ENCODE measurements at regions not wholly inside any gene's neighbourhood (a gene's known extent, or its start where the extent isn't known, plus 50 kb on each side); places are given as distances from the start of the nearest gene placed in this dataset.
"Not testable (repeated sequence)": the region's sequence is repeated elsewhere in the genome, so short reads cannot be mapped to it uniquely, and the experiment has no call there.

DNA sequence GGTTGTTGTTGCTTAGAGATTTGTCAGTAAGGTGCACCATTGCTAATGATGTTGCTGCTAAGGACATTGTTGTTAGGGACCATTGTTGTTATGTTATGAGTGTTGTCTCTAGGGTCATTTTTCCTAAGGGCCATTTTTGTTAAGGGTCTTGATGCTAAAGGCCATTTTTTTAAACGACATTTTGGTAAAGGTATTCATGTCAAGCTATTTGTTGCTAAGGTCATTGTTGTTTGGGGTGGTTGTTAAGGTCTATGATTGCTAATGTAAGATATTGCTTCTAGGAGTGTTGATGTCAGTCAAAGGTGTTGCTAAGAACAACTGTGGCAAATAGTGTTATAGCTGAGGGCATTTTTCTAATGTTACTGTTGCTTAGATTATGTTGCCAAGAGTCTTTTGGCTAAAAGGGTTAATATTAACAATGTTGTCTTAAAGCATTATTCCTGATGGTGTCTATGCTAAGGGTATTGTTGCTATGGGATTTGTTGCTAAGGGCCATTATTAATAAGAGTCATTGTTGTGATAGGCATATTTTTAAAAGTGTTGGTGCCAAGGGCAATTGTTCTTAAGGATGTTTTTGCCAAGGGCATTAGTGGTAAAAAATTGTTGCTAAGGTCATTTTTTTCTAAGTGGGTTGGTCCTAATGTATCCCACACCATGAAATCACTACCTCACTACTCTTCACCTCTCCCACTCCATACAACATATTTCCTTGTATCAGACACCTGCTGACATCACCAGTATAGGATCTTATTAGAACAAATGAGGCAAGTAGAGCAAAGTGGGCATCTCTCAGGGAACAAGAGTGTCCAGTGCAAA, 56.2 kb downstream of the SPATA31A6 start:
- not testable (repeated sequence) for H3K4me1 ChIP-seq (ENCODE audit: control insufficient read depth in 1 of 2, insufficient read depth in 2 of 2, low read length in 2 of 2); H3K79me2 ChIP-seq (ENCODE audit: control insufficient read depth, insufficient read depth, low read length, poor library complexity); H4K8ac ChIP-seq (ENCODE audit: low read depth, low read length); H3K36me3 ChIP-seq (ENCODE audit: control insufficient read depth in 1 of 2, insufficient read depth in 2 of 2, low read length in 2 of 2); H4K12ac ChIP-seq (ENCODE audit: low read depth, low read length); H3K27ac ChIP-seq (ENCODE audit: low read depth, low read length); H3K14ac ChIP-seq (ENCODE audit: low read length); H2BK120ac ChIP-seq (ENCODE audit: insufficient read depth, low read length, poor library complexity); H3K18ac ChIP-seq (ENCODE audit: low read length); H3K27me3 ChIP-seq (ENCODE audit: insufficient read depth, low read length); H3K23ac ChIP-seq (ENCODE audit: low read length); H3K4me2 ChIP-seq (ENCODE audit: low read length); H3K4ac ChIP-seq (ENCODE audit: low read depth, low read length); H3K4me3 ChIP-seq (ENCODE audit: low read depth, low read length); H2AK5ac ChIP-seq (ENCODE audit: low read length); H3K9me3 ChIP-seq (ENCODE audit: insufficient read depth, low read depth, low read length); H4K91ac ChIP-seq (ENCODE audit: low read depth, low read length); H2BK12ac ChIP-seq (ENCODE audit: low read length); H2AFZ ChIP-seq (ENCODE audit: insufficient read depth, low read length, poor library complexity); H2BK5ac ChIP-seq (ENCODE audit: low read depth, low read length, poor library complexity); H3K79me1 ChIP-seq (ENCODE audit: low read length); H3K9ac ChIP-seq (ENCODE audit: low read length)
- WGBS (ENCODE audit: extremely low coverage, insufficient coverage, insufficient read length) = no CpG with 5 or more reads among the region's 1 CpG
- DNase-seq = peak; percentile 21 to 89

DNA sequence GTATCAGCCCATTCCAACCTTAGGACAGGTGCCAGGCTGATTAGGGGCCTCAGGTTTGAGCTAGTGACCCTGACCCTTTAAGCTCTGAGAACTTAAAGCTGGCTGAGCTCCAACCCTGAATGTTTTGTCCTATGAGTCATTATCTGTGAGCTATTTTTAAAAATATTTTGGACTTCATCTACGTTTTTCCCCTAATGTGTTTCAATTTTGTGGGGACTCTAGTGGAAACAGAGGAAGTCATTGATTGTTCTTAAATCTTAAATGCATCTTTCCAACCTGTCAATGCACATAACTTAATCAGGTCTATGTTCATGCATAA, 56.8 kb downstream of the SPATA31A6 start:
- H3K18ac ChIP-seq (ENCODE audit: low read length); H3K9me3 ChIP-seq (ENCODE audit: insufficient read depth, low read depth, low read length); H3K14ac ChIP-seq (ENCODE audit: low read length); H4K12ac ChIP-seq (ENCODE audit: low read depth, low read length); H3K36me3 ChIP-seq (ENCODE audit: control insufficient read depth in 1 of 2, insufficient read depth in 2 of 2, low read length in 2 of 2); H3K4me1 ChIP-seq (ENCODE audit: control insufficient read depth in 1 of 2, insufficient read depth in 2 of 2, low read length in 2 of 2); H3K4me3 ChIP-seq (ENCODE audit: low read depth, low read length); H3K4me2 ChIP-seq (ENCODE audit: low read length); H3K79me2 ChIP-seq (ENCODE audit: control insufficient read depth, insufficient read depth, low read length, poor library complexity); H3K79me1 ChIP-seq (ENCODE audit: low read length); H4K91ac ChIP-seq (ENCODE audit: low read depth, low read length); H2AK5ac ChIP-seq (ENCODE audit: low read length); H3K23ac ChIP-seq (ENCODE audit: low read length); H2AFZ ChIP-seq (ENCODE audit: insufficient read depth, low read length, poor library complexity); H2BK120ac ChIP-seq (ENCODE audit: insufficient read depth, low read length, poor library complexity); H3K27ac ChIP-seq (ENCODE audit: low read depth, low read length); H2BK12ac ChIP-seq (ENCODE audit: low read length); H3K4ac ChIP-seq (ENCODE audit: low read depth, low read length); H3K27me3 ChIP-seq (ENCODE audit: insufficient read depth, low read length); H4K8ac ChIP-seq (ENCODE audit: low read depth, low read length); H3K9ac ChIP-seq (ENCODE audit: low read length); H2BK5ac ChIP-seq (ENCODE audit: low read depth, low read length, poor library complexity): not testable (repeated sequence)
- DNase-seq = peak; percentile 7 to 68
- no CpG with 5 or more reads among the region's 1 CpG for WGBS (ENCODE audit: extremely low coverage, insufficient coverage, insufficient read length)

DNA sequence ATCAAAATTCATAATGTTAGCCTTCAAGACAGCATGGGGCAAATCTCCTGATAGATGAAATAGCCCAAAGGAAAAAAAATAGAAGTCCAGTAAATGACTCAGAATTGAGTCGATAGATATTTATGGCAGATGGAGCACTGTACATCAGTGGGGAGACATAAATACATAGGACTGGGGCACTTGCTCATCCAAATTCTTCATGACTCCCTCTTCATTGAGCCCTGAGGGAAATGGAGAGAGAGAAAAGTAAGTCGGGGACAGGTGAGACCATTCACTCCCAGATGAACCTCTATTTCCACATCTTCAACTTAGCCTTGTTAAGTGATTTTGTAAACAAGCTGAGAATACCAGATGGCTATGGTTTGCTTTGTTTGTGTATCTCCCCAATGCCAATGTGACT, 59.8 kb downstream of the SPATA31A6 start:
- not testable (repeated sequence) for H2BK5ac ChIP-seq (ENCODE audit: low read depth, low read length, poor library complexity); H4K12ac ChIP-seq (ENCODE audit: low read depth, low read length); H3K79me1 ChIP-seq (ENCODE audit: low read length); H3K4me2 ChIP-seq (ENCODE audit: low read length); H2AFZ ChIP-seq (ENCODE audit: insufficient read depth, low read length, poor library complexity); H2AK5ac ChIP-seq (ENCODE audit: low read length); H3K4me3 ChIP-seq (ENCODE audit: low read depth, low read length); H4K8ac ChIP-seq (ENCODE audit: low read depth, low read length); H4K91ac ChIP-seq (ENCODE audit: low read depth, low read length); H3K9ac ChIP-seq (ENCODE audit: low read length); H3K18ac ChIP-seq (ENCODE audit: low read length); H2BK12ac ChIP-seq (ENCODE audit: low read length); DNase-seq; H3K27ac ChIP-seq (ENCODE audit: low read depth, low read length); H3K14ac ChIP-seq (ENCODE audit: low read length); H3K4me1 ChIP-seq (ENCODE audit: control insufficient read depth in 1 of 2, insufficient read depth in 2 of 2, low read length in 2 of 2); H3K79me2 ChIP-seq (ENCODE audit: control insufficient read depth, insufficient read depth, low read length, poor library complexity); H3K9me3 ChIP-seq (ENCODE audit: insufficient read depth, low read depth, low read length); H3K4ac ChIP-seq (ENCODE audit: low read depth, low read length); H2BK120ac ChIP-seq (ENCODE audit: insufficient read depth, low read length, poor library complexity); H3K36me3 ChIP-seq (ENCODE audit: control insufficient read depth in 1 of 2, insufficient read depth in 2 of 2, low read length in 2 of 2); H3K23ac ChIP-seq (ENCODE audit: low read length); H3K27me3 ChIP-seq (ENCODE audit: insufficient read depth, low read length)
- WGBS (ENCODE audit: extremely low coverage, insufficient coverage, insufficient read length) = no CpG with 5 or more reads among the region's 2 CpGs

DNA sequence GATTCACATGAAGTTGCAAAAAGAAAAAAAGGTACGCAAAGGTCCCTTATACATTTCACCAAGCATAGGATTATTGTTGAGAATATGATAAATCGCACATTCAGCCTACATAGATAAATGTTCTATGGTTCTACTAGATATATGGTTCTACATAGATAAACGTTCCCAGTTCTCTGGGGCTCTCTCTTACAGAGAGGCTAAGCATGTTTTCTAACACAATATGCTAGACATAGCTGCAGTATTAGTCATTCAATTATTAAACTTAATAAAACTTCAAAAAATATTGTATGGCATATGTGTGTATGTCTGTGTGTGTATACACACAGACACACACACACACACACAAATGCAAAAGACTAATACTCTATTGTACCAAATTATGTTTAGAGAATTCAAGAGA, 60.4 kb downstream of the SPATA31A6 start:
- H3K27me3 ChIP-seq (ENCODE audit: insufficient read depth, low read length); H2BK12ac ChIP-seq (ENCODE audit: low read length); H3K4me3 ChIP-seq (ENCODE audit: low read depth, low read length); H3K14ac ChIP-seq (ENCODE audit: low read length); H2BK5ac ChIP-seq (ENCODE audit: low read depth, low read length, poor library complexity); H4K8ac ChIP-seq (ENCODE audit: low read depth, low read length); H3K36me3 ChIP-seq (ENCODE audit: control insufficient read depth in 1 of 2, insufficient read depth in 2 of 2, low read length in 2 of 2); H2BK120ac ChIP-seq (ENCODE audit: insufficient read depth, low read length, poor library complexity); H3K4ac ChIP-seq (ENCODE audit: low read depth, low read length); H3K23ac ChIP-seq (ENCODE audit: low read length); H3K79me1 ChIP-seq (ENCODE audit: low read length); H3K9ac ChIP-seq (ENCODE audit: low read length); H2AFZ ChIP-seq (ENCODE audit: insufficient read depth, low read length, poor library complexity); H3K9me3 ChIP-seq (ENCODE audit: insufficient read depth, low read depth, low read length); DNase-seq; H3K18ac ChIP-seq (ENCODE audit: low read length); H4K91ac ChIP-seq (ENCODE audit: low read depth, low read length); H3K4me1 ChIP-seq (ENCODE audit: control insufficient read depth in 1 of 2, insufficient read depth in 2 of 2, low read length in 2 of 2); H2AK5ac ChIP-seq (ENCODE audit: low read length); H3K27ac ChIP-seq (ENCODE audit: low read depth, low read length); H3K4me2 ChIP-seq (ENCODE audit: low read length); H3K79me2 ChIP-seq (ENCODE audit: control insufficient read depth, insufficient read depth, low read length, poor library complexity); H4K12ac ChIP-seq (ENCODE audit: low read depth, low read length): not testable (repeated sequence)
- no CpG with 5 or more reads among the region's 3 CpGs for WGBS (ENCODE audit: extremely low coverage, insufficient coverage, insufficient read length)
